CD1c-positive myeloid dendritic cell (primary cell): ENCODE measurements at regions not wholly inside any gene's neighbourhood (a gene's known extent, or its start where the extent isn't known, plus 50 kb on each side); places are given as distances from the start of the nearest gene placed in this dataset.

Experiments used
- DNase-seq: peaks from one replicate; pipeline ENCODE4 v3.0.0-alpha.2; 2016; ENCODE audit errors: extremely low spot score

DNA sequence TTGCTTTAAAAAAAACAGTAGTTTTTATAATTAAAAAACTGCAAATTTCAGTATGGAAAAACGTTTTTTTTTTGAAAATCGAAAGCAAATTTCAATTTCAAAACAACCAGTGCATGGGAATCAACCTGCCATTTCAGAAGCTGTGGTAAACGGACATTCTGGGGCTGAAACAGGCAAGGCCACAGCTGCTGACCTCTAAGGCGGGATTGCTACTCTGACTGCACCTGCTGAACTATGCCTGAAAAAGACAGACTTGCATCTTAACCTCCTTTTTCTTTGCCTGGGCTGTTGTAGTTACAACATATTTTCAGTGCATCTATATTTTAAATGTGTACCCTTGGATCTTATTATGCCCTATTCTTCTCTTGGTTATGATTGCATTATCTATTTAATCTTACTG lies 303.0 kb upstream of the SP8 start:
- no peak for DNase-seq

- no peak for DNase-seq
These were observed 306.3 kb upstream of the SP8 start for GRCh38 chr7:21092766-21093702.

DNA sequence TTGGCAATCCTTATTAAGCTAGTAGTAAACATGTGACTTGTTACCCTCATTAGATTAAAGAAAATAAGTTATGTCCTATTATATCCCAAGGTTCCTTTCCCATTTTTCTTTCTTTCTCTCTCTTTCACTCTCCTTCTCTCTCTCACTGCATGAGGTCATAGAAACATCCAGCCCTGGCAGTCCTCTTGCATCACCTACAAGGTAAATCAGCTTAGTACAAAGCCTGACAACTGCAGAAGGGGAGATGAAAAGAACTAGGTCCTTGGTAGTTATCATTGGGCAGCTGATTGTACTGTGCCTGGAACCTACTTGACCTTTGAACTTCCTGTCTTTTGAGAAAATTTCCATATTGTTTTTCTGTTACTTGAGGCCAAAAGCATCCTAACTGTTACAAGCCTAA lies 307.9 kb upstream of the SP8 start:
- DNase-seq: no peak

- DNase-seq: no peak
These were observed 312.7 kb upstream of the SP8 start for GRCh38 chr7:21099432-21099831.

- no peak for DNase-seq
These were observed 313.3 kb upstream of the SP8 start for GRCh38 chr7:21099955-21100354.

GRCh38 chr7:21101541-21101940 lies 314.9 kb upstream of the SP8 start:
- no peak for DNase-seq

DNA sequence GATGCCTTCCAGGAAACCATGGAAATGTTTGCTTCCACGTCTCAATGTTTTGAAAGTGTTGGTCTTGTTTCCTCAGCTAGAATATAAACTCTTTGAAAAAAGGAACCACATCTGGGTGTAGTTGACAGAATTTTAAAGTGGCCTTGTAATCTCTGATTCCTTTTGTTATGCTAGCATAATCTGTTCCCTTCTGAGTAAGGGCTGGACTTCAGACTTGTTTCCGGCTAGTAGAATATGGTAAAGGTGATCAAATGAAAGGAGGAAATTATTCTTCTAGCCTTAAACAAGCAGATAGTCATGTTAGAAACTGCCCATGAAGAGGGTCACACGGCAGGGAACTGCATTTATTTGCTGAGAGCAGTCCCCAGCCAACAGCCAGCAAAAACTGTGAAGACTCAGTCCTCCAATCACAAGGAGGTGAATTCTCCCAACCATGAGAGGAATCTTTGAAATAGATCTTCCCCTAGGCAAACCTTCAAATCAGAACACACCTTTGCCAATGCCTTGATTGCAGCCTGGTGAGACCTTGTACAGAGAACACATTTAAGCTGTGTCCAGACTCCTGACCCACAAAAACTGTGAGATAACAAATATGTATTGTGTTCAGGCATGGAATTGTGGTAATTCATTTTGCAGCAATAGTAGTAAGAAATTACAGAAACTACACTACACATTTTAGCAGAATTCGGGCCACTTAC lies 316.9 kb upstream of the SP8 start:
- no peak for DNase-seq

DNA sequence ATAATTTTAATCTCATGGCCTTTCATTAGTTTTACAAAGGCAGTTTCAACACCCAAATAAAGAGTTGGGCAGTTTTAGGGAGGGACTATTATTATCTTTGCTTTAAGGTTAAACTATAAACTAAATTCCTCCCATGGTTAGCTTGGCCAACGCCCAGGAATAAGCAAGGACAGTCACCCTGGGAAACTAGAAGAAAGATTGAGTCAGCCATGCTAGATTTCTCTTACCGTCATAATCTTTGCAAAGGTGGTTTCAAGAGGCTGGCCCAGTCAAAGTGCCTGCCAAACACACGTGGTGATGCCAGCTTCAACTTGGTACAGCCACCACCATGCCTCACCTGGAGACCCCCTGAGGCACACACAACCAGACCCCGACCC lies 317.4 kb upstream of the SP8 start:
- no peak for DNase-seq

DNA sequence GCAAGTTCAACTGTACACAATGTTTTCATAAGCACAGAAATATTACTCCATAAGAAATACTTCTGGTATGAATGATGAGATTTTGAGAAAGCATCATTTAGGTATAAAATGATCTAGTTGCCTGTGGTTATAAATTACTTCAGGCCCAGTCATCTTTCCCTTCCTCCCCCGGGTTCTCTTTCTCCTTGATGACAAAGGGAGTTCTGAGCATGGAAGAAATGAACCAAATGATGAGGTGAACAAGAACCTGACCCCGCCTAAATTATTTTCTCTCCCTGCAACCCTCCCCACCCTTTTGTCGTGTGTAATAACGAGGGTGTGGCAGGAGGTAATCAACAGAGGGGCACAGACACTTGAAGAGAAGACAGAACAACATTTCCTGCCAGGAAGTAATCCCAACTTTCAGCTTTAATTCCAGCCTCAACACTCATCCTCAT lies 319.6 kb upstream of the SP8 start:
- no peak for DNase-seq

DNA sequence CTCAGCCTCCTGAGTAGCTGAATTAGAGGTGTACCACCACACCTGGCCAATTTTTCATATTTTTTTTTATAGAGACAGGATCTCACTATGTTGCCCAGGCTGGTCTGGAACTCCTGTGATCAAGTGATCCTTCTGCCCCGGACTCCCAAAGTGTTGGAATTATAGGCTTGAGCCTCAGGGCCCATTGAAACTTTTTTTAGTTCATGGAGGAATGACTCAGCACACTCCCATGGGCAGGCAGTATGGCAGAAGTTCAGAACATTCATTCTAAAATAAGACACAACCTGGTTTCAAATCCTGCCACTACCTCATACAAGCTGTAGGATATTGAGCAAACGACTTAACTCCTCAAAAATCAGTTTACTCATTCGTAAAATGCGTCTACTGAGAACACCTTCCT lies 320.4 kb upstream of the SP8 start:
- DNase-seq: no peak

DNA sequence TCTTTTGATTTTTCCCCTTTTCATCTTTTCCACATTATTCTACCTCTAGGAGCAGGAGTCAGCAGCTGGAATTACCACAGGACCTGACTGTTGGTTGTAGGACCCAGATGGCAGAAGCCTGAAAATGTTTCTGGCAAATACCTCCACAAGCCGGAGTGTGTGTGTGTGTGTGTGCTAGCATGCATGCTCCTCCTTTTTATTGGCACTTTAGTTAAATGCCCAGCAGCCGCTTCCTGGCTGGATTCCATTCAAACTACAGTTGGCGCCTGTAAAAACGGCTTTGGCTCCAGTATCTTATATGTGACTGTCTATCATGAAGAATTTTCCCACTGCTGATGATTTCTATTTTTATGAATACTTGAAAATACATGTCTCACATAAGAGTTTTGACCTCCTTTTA lies 319.7 kb upstream of the SP4 start:
- DNase-seq: no peak

- DNase-seq: no peak
These were observed 314.1 kb upstream of the SP4 start for GRCh38 chr7:21113609-21114415.

- no peak for DNase-seq
These were observed 304.3 kb upstream of the SP4 start for GRCh38 chr7:21123586-21123985.

DNA sequence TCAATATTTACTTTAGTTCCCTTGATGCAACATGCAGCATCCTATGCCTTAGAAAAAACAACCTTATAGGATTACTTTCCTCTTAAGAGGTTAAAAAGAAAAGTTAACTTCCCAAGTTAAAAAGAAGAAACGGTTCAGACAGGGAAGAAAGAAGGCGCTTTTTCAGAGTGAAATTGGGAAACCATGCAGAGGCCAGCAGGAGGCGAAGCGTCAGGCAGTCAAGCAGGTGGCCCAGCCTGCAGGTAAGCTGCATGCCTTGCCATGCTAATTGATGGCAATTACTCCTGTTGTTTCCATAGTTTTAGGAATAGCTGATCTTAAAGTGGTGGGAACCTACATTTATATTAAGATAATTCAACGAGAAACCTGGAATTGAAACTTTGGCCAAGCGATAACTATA lies 302.6 kb upstream of the SP4 start:
- no peak for DNase-seq

DNA sequence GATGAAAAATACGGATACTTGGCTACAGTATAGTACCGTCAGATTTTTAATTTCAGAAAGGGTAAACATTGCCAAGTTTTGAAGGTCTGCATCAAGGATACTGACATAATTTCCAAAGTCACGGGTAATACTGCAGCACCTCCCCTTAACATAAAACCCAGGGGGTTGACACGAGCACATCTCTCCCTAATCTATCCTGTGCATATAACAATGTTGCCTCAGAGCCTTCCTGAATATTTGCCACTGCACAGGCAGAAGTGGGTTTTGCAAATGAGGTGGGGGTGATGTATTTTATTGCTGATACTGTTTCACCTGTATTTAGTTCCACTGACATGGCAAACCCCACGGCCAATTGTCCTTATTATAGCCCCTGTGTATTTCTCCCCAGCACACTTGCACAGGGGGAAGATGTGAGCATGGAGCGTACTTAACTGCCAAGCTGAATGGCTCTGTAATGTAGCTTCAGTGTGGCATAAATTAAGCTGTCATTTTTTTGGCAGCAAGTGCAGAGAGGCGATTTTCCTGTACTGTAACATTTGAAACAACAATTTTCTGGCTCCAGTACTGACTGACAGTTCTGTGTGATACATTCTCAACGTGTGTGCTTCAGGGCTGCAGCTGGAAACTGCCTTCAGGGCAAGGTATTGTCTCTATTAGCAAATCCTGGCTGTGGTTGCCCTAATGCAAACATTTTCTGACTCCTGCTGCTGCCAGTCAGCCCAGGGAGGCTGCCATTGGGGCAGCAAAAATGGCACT lies 299.6 kb upstream of the SP4 start:
- no peak for DNase-seq

GRCh38 chr7:21131897-21132296 lies 296.0 kb upstream of the SP4 start:
- no peak for DNase-seq

DNA sequence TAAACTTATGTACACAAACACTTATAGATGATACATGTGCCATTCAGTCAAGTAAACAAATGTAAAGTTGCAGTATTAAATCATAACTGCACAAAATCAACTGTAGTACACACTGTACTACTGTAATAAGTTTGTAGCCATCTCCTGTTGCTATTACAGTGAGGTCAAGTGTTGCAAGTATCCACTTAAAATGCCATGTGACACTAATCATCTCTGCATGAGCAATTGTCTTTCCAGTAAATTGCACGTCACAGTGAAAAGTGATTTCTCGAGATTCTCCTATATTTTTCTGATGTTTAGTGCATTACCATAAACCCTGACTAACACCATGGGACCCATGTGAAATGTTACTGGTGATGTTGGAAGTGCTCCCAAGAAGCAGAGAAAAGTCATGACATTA lies 293.3 kb upstream of the SP4 start:
- DNase-seq: no peak

- no peak for DNase-seq
These were observed 292.4 kb upstream of the SP4 start for GRCh38 chr7:21135437-21135836.

DNA sequence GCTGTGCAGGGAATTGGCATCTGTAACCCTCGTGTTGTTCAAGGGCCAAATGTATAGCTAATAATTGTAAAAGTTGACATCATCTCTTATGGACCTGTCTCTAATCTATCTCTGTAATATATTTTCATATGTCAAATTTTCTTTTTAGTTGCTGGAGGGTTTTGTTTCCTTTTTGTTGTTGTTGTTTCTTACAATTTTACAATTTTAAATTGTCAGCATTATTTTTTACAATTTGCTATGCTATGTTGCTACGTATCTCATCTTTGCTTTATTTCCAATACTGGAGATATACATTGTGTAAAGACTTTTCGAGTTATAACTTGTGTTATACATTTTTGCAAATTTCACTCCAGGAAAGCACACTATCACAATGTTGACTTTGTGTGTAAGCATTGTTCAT lies 290.2 kb upstream of the SP4 start:
- no peak for DNase-seq

DNA sequence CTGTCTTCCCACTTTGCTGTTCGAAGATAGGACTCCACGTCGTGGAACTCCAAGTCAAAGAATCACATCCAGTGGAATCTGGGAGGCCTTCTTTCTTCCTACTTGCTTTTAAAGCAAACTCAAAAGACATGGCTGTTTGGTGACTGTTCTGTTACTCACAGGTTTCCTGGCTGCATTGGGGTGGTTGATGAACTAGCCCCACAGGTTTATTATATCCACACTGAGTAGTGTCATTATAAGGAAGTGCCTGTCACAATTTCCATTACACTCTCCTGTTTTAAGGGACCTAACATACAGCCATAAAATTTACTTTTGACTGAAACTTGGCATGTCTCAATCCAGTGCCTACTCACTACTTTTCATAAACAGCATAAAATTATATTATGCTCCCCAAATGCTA lies 287.3 kb upstream of the SP4 start:
- no peak for DNase-seq

- no peak for DNase-seq
These were observed 286.4 kb upstream of the SP4 start for GRCh38 chr7:21141476-21141875.

GRCh38 chr7:21142081-21142480 lies 285.8 kb upstream of the SP4 start:
- DNase-seq: no peak
